ENCODE measurements at regions not wholly inside any gene's neighbourhood (a gene's known extent, or its start where the extent isn't known, plus 50 kb on each side); places are given as distances from the start of the nearest gene placed in this dataset.

GRCh38 chr11:129322941-129323340, 52.7 kb upstream of the BARX2 start:
- TF ChIP-seq CTCF (IDR thresholded peaks at IDR 0.05), result no peak
- no peak for TF ChIP-seq POLR2A (IDR thresholded peaks at IDR 0.05)

Data from thyroid gland (tissue), 4 donors.